GM13976 (cell line): ENCODE measurements at regions not wholly inside any gene's neighbourhood (a gene's known extent, or its start where the extent isn't known, plus 50 kb on each side); places are given as distances from the start of the nearest gene placed in this dataset.

Experiments
- DNase-seq: peaks from one replicate; pipeline ENCODE4 v3.0.0; 2012; ENCODE audit warnings: low spot score
- CTCF ChIP-seq: IDR thresholded peaks from 2 replicates; pipeline ENCODE4 v1.5.1; 2012; ENCODE audit warnings: borderline replicate concordance, mild to moderate bottlenecking; ENCODE audit not compliant: insufficient read depth; ENCODE audit errors: extremely low read depth, missing control alignments, control extremely low read depth
- in situ Hi-C: fragments of 300-500 bp; cut with MboI; formaldehyde crosslinking; loops from one replicate; pipeline ENCODE4 v1.12.0; 2022; ENCODE audit warnings: low sequenced_read_pairs, mixed read lengths, inconsistent platforms; ENCODE audit not compliant: unreplicated experiment

DNA sequence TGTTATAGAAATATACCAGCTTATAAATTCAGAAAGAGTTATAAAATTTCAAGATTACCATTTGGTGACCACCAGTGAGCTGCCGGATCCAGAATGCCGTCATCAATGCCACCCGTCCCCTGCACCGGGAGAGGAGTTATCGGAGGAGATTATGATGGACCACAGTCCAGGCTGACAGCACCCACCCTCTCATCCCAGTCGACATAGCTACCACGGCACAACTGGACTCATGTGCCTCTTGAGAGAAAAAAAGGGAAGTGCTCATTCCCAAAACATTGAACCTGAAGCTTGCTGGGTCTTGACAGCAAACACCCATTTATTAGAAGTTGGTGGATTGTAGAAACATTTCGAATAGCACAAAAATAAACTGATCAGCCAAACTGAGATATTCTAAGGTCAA is 1331.5 kb downstream of the TBC1D22A start:
- no peak for TF ChIP-seq CTCF
- DNase-seq = no peak
- in situ Hi-C loops = no loop called here

DNA sequence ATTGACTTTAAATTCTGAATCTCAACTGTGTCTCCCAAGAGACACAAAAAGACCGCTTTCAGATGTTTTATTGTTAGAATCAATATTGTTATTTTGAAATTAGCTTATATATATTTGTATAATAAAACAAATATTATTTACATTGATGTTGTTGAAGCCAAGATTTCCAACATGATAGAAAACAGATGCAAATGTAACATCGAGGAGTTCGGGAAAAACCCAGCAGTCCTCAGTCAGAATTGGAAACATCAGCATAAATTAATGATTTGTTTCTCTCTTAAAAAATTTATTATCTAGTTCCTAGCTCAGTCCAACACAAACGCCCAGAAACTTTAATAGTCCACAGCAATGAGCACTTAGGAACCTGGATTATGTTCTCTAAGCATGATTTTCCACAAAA is 1330.4 kb downstream of the TBC1D22A start:
- in situ Hi-C loops = no loop called here
- TF ChIP-seq CTCF = no peak
- no peak for DNase-seq

DNA sequence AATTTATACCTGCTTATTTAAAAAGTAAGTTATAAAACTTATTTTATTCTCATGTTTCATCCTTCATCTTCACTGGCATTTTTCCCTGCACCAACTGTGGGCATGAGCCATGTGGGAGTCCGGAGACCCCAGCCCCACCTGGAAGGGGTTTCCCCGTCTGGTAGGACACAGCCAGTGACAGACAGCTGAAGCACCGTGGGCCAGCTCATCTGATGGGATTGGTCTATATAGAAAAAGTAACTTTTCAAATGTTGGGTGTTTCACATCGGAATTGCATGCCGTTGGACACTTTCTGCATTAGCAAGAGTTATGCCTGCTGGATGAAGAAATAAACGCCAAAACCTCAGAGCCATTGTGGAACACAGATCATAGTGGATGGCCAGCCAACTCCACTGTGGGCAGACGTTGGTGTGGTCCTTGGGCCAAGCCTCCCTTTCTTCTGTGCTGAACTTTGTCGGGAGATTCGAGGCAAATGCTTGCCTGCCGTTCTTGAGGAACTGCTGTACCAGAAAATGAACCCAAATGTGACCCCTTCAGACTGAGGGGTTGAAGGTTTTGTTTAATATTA is 1329.3 kb downstream of the TBC1D22A start:
- in situ Hi-C loops = no loop called here
- TF ChIP-seq CTCF = no peak
- no peak for DNase-seq

- DNase-seq = no peak
- no peak for TF ChIP-seq CTCF
- in situ Hi-C loops = no loop called here
Measured at GRCh38 chr22:48091060-48091650, 1328.7 kb downstream of the TBC1D22A start.

- no peak for TF ChIP-seq CTCF
- in situ Hi-C loops = no loop called here
Measured at GRCh38 chr22:48090332-48090672, 1327.9 kb downstream of the TBC1D22A start.

DNA sequence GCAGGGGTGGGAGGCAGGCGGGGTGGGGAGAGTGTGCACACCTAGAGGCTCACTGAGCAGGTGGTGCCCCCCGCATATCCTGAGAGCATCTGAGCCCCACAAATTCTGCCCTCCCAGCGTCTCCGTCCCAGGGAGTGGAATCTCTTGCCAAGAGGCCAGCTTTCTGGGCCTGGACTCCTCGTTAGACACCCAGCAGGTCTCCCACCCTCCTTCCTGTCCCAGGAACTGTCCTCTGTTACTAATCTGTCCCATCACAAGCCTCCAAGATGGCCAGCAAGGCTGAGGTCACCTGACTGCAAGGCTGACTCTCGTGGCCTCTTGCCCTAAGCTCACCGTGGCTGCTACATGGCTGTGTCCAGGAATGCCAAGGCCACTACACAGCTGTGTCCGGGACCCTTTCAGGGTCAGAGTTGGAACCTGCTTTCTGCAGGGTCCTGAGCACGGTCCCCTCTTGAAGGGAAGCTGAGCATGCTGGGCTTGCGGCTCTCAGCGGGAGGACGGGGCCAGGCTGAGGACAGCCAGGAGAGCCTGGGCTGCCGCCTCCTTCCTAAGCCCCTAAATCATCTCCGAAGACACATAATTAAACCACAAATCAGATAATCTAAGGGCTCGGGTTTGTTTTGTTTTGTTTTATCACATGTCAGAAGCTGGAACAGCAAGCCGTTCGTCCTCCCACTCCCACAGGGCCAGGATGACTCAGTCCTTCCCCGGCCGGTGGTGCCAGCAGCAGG is 1327.3 kb downstream of the TBC1D22A start:
- DNase-seq = no peak
- TF ChIP-seq CTCF = no peak
- in situ Hi-C loops = no loop called here

More at GRCh38 chr22:48090332-48090672, 1327.9 kb downstream of the TBC1D22A start:
- no peak for DNase-seq
